ENCODE measurements at regions not wholly inside any gene's neighbourhood (a gene's known extent, or its start where the extent isn't known, plus 50 kb on each side); places are given as distances from the start of the nearest gene placed in this dataset.

DNA sequence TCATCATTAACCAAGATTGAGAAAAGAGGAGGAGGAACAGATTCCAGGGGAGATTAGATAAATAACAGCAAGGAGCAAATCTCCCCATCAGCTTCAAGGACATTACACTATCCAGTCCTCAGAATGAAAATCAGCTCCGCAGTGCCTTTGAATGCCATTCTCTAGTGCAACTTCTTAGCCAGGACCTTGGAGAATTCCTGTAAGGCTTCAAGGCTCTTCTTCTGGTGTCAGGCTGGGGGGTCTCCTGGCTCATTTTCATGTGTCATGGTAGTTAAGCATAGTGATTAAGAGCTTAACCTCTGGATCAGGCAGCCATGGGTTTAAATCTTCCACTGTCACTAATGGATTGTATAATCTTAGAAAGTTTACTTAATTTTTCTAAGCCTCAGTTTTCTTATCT, 137.3 kb upstream of the CCL2 start:
- Histone ChIP-seq H3K9me2 (replicated peaks; ENCODE audit: low read depth, low read length) (no peaks in the 10 kb centered on the region), H2AFZ (ENCODE audit: low read length) (no peak overlapping the region), H3K4me3 (ENCODE audit: low read length, poor library complexity, severe bottlenecking) (no peak overlapping the region), H3K9ac (ENCODE audit: low read depth, low read length, poor library complexity, severe bottlenecking) (no peak overlapping the region), H4K20me1 (ENCODE audit: insufficient read depth, low read length, poor library complexity, severe bottlenecking) (no peaks in the 10 kb centered on the region), H3K27me3 (ENCODE audit: insufficient read depth, low read length, poor library complexity, severe bottlenecking) (no peaks in the 10 kb centered on the region), H3K4me1 (ENCODE audit: insufficient read depth, low read length, poor library complexity, severe bottlenecking) (no peaks in the 10 kb centered on the region), H3K9me3 (ENCODE audit: insufficient read depth, low read depth, low read length) (no peaks in the 10 kb centered on the region), H3K4me2 (ENCODE audit: low read depth, low read length, poor library complexity, severe bottlenecking) (no peak overlapping the region), H3F3A (ENCODE audit: low read depth) (no peaks in the 10 kb centered on the region), H3K36me3 (ENCODE audit: insufficient read depth, low read length) (no peaks in the 10 kb centered on the region), H3K79me2 (ENCODE audit: insufficient read depth, low read length) (no peaks in the 10 kb centered on the region)
- TF ChIP-seq, protein P1, sequence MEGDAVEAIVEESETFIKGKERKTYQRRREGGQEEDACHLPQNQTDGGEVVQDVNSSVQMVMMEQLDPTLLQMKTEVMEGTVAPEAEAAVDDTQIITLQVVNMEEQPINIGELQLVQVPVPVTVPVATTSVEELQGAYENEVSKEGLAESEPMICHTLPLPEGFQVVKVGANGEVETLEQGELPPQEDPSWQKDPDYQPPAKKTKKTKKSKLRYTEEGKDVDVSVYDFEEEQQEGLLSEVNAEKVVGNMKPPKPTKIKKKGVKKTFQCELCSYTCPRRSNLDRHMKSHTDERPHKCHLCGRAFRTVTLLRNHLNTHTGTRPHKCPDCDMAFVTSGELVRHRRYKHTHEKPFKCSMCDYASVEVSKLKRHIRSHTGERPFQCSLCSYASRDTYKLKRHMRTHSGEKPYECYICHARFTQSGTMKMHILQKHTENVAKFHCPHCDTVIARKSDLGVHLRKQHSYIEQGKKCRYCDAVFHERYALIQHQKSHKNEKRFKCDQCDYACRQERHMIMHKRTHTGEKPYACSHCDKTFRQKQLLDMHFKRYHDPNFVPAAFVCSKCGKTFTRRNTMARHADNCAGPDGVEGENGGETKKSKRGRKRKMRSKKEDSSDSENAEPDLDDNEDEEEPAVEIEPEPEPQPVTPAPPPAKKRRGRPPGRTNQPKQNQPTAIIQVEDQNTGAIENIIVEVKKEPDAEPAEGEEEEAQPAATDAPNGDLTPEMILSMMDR (conservative IDR thresholded peaks at IDR 0.05; ENCODE audit: low read length) = no peak
- TF ChIP-seq EZH2phosphoT487 (IDR thresholded peaks at IDR 0.05; ENCODE audit: borderline replicate concordance) = no peak

DNA sequence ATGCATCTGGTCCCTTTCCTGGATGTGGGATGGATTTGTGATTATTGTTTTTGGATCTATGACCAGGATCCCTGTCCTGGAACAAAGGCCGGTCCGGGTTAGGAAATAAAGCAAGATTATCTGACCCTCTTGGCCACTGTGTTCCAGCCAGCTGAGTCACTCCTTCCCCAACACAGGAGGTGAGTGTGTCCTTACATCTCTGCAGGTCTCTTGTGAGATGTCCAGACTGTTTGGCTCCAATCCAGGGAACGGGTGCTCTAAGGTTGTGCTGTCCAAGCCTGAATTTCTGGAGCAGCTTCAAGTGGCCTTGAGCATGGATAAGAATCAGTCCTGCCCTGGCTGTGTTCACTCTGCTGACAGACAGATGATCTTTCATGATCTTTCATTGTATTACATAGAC, 136.5 kb upstream of the CCL2 start:
- H3K9ac ChIP-seq (ENCODE audit: low read depth, low read length, poor library complexity, severe bottlenecking) = no peak overlapping the region
- H3K4me3 ChIP-seq (ENCODE audit: low read length, poor library complexity, severe bottlenecking) = no peak overlapping the region
- no peaks in the 10 kb centered on the region for H3K9me3 ChIP-seq (ENCODE audit: insufficient read depth, low read depth, low read length)
- H3K79me2 ChIP-seq (ENCODE audit: insufficient read depth, low read length) = no peaks in the 10 kb centered on the region
- TF ChIP-seq, protein P1 (conservative IDR thresholded peaks at IDR 0.05; ENCODE audit: low read length) = no peak
- TF ChIP-seq EZH2phosphoT487 (IDR thresholded peaks at IDR 0.05; ENCODE audit: borderline replicate concordance) = no peak
- H3F3A ChIP-seq (ENCODE audit: low read depth) = no peaks in the 10 kb centered on the region
- H2AFZ ChIP-seq (ENCODE audit: low read length) = no peak overlapping the region
- H4K20me1 ChIP-seq (ENCODE audit: insufficient read depth, low read length, poor library complexity, severe bottlenecking) = no peaks in the 10 kb centered on the region
- no peak overlapping the region for H3K4me2 ChIP-seq (ENCODE audit: low read depth, low read length, poor library complexity, severe bottlenecking)
- no peaks in the 10 kb centered on the region for H3K27me3 ChIP-seq (ENCODE audit: insufficient read depth, low read length, poor library complexity, severe bottlenecking)
- H3K4me1 ChIP-seq (ENCODE audit: insufficient read depth, low read length, poor library complexity, severe bottlenecking) = no peaks in the 10 kb centered on the region
- H3K9me2 ChIP-seq (replicated peaks; ENCODE audit: low read depth, low read length) = no peaks in the 10 kb centered on the region
- H3K36me3 ChIP-seq (ENCODE audit: insufficient read depth, low read length) = no peaks in the 10 kb centered on the region

DNA sequence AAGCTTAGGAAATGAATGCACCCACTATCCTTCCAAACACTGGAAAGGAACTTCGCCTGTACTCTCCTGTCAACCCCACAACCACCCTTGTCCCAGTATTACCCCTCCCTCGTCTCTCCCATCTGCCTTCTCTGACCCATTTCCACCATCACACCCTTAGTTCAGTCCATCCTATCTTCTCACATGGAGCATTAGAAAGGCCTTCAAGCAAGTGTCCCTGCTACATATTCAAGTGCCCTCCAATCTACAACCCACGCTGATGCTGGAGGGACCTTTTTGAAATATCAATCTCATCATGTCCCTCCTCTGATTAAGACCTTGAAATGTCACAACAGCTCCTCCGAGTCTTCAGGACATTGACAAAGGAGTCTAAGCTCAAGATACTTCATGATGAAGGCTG, 133.8 kb upstream of the CCL2 start:
- H3K27me3 ChIP-seq (ENCODE audit: insufficient read depth, low read length, poor library complexity, severe bottlenecking) = no peaks in the 10 kb centered on the region
- H3K9me3 ChIP-seq (ENCODE audit: insufficient read depth, low read depth, low read length) = no peaks in the 10 kb centered on the region
- H3K36me3 ChIP-seq (ENCODE audit: insufficient read depth, low read length) = no peaks in the 10 kb centered on the region
- H3K4me1 ChIP-seq (ENCODE audit: insufficient read depth, low read length, poor library complexity, severe bottlenecking) = no peaks in the 10 kb centered on the region
- H2AFZ ChIP-seq (ENCODE audit: low read length) = no peak overlapping the region
- H4K20me1 ChIP-seq (ENCODE audit: insufficient read depth, low read length, poor library complexity, severe bottlenecking) = no peaks in the 10 kb centered on the region
- TF ChIP-seq, protein P1 (conservative IDR thresholded peaks at IDR 0.05; ENCODE audit: low read length) = no peak
- TF ChIP-seq EZH2phosphoT487 (IDR thresholded peaks at IDR 0.05; ENCODE audit: borderline replicate concordance) = no peak
- H3K9ac ChIP-seq (ENCODE audit: low read depth, low read length, poor library complexity, severe bottlenecking) = no peak overlapping the region
- H3K79me2 ChIP-seq (ENCODE audit: insufficient read depth, low read length) = no peaks in the 10 kb centered on the region
- H3F3A ChIP-seq (ENCODE audit: low read depth) = no peaks in the 10 kb centered on the region
- H3K4me3 ChIP-seq (ENCODE audit: low read length, poor library complexity, severe bottlenecking) = no peak overlapping the region
- H3K4me2 ChIP-seq (ENCODE audit: low read depth, low read length, poor library complexity, severe bottlenecking) = no peak overlapping the region
- H3K9me2 ChIP-seq (replicated peaks; ENCODE audit: low read depth, low read length) = no peaks in the 10 kb centered on the region

Measured in Loucy (cell line).